GM19397 (cell line): ENCODE measurements at regions not wholly inside any gene's neighbourhood (a gene's known extent, or its start where the extent isn't known, plus 50 kb on each side); places are given as distances from the start of the nearest gene placed in this dataset.

Experiments
- ATAC-seq: cut with Tn5 transposase; IDR thresholded peaks from one replicate; pipeline ENCODE4 v1.9.1; 2021; ENCODE audit warnings: mild to moderate bottlenecking, moderate library complexity; ENCODE audit not compliant: unreplicated experiment

- ATAC-seq = no peak
These were observed 1075.3 kb downstream of the TBC1D22A start for GRCh38 chr22:47837703-47838102.

- no peak for ATAC-seq
These were observed 1074.5 kb downstream of the TBC1D22A start for GRCh38 chr22:47836957-47837356.

GRCh38 chr22:47835726-47836125, 1073.3 kb downstream of the TBC1D22A start:
- no peak for ATAC-seq

GRCh38 chr22:47826016-47826415, 1063.6 kb downstream of the TBC1D22A start:
- no peak for ATAC-seq

GRCh38 chr22:47822422-47822821, 1060.0 kb downstream of the TBC1D22A start:
- ATAC-seq = no peak

GRCh38 chr22:47818496-47818895, 1056.0 kb downstream of the TBC1D22A start:
- no peak for ATAC-seq

- no peak for ATAC-seq
These were observed 1054.9 kb downstream of the TBC1D22A start for GRCh38 chr22:47817380-47817779.

GRCh38 chr22:47816863-47817210, 1054.4 kb downstream of the TBC1D22A start:
- ATAC-seq = no peak

GRCh38 chr22:47816121-47816862, 1053.8 kb downstream of the TBC1D22A start:
- no peak for ATAC-seq

- ATAC-seq = no peak
These were observed 1052.0 kb downstream of the TBC1D22A start for GRCh38 chr22:47814474-47814873.

GRCh38 chr22:47813661-47814060, 1051.2 kb downstream of the TBC1D22A start:
- no peak for ATAC-seq

GRCh38 chr22:47811971-47812370, 1049.5 kb downstream of the TBC1D22A start:
- ATAC-seq = no peak

- no peak for ATAC-seq
These were observed 1048.4 kb downstream of the TBC1D22A start for GRCh38 chr22:47810505-47811500.

GRCh38 chr22:47808886-47809620, 1046.6 kb downstream of the TBC1D22A start:
- no peak for ATAC-seq

- ATAC-seq = no peak
These were observed 1045.8 kb downstream of the TBC1D22A start for GRCh38 chr22:47808236-47808635.

- ATAC-seq = no peak
These were observed 1045.1 kb downstream of the TBC1D22A start for GRCh38 chr22:47807506-47807905.

- ATAC-seq = no peak
These were observed 1044.4 kb downstream of the TBC1D22A start for GRCh38 chr22:47806894-47807293.

GRCh38 chr22:47805394-47805935, 1043.0 kb downstream of the TBC1D22A start:
- ATAC-seq = no peak

GRCh38 chr22:47804281-47804680, 1041.8 kb downstream of the TBC1D22A start:
- ATAC-seq = no peak

- ATAC-seq = no peak
These were observed 1040.0 kb downstream of the TBC1D22A start for GRCh38 chr22:47802421-47802820.
